ENCODE measurements at regions not wholly inside any gene's neighbourhood (a gene's known extent, or its start where the extent isn't known, plus 50 kb on each side); places are given as distances from the start of the nearest gene placed in this dataset.
A peak's percentile ranks its signal among the peaks of the same experiment; 100 is the strongest.

- no peak for TF ChIP-seq CTCF (conservative IDR thresholded peaks at IDR 0.05; ENCODE audit: low read depth, low read length)
- no peak for DNase-seq (ENCODE audit: low read depth)
- no peak overlapping the region for H3K4me3 ChIP-seq (ENCODE audit: low read depth, low read length)
These were observed 195.2 kb upstream of the STK26 start for GRCh38 chrX:131827935-131828334.

GRCh38 chrX:131828482-131828881 lies 194.6 kb upstream of the STK26 start:
- no peak for DNase-seq (ENCODE audit: low read depth)
- H3K4me3 ChIP-seq (ENCODE audit: low read depth, low read length), result no peak overlapping the region
- no peak for TF ChIP-seq CTCF (conservative IDR thresholded peaks at IDR 0.05; ENCODE audit: low read depth, low read length)

GRCh38 chrX:131830400-131831184 lies 192.5 kb upstream of the STK26 start:
- H3K4me3 ChIP-seq (ENCODE audit: low read depth, low read length), result no peak overlapping the region
- peak; percentile 41 for TF ChIP-seq CTCF (conservative IDR thresholded peaks at IDR 0.05; ENCODE audit: low read depth, low read length)
- DNase-seq (ENCODE audit: low read depth), result peak; percentile 4

- no peak for DNase-seq (ENCODE audit: low read depth)
- H3K4me3 ChIP-seq (ENCODE audit: low read depth, low read length), result no peak overlapping the region
- TF ChIP-seq CTCF (conservative IDR thresholded peaks at IDR 0.05; ENCODE audit: low read depth, low read length), result no peak
These were observed 191.9 kb upstream of the STK26 start for GRCh38 chrX:131831185-131831520.

GRCh38 chrX:131836161-131836560 lies 186.9 kb upstream of the STK26 start:
- no peak for TF ChIP-seq CTCF (conservative IDR thresholded peaks at IDR 0.05; ENCODE audit: low read depth, low read length)
- no peak overlapping the region for H3K4me3 ChIP-seq (ENCODE audit: low read depth, low read length)
- DNase-seq (ENCODE audit: low read depth), result no peak

GRCh38 chrX:131837325-131837724 lies 185.8 kb upstream of the STK26 start:
- DNase-seq (ENCODE audit: low read depth), result no peak
- no peak overlapping the region for H3K4me3 ChIP-seq (ENCODE audit: low read depth, low read length)
- TF ChIP-seq CTCF (conservative IDR thresholded peaks at IDR 0.05; ENCODE audit: low read depth, low read length), result no peak

Data from epithelial cell of proximal tubule (primary cell).